Ishikawa (cell line): ENCODE measurements at regions not wholly inside any gene's neighbourhood (a gene's known extent, or its start where the extent isn't known, plus 50 kb on each side); places are given as distances from the start of the nearest gene placed in this dataset.

ENCODE experiments used
- CREB1 ChIP-seq: IDR thresholded peaks from 2 replicates; pipeline ENCODE4 v1.6.1; 2012; ENCODE audit warnings: low read depth
- RAD21 ChIP-seq: IDR thresholded peaks from 2 replicates; pipeline ENCODE4 v1.6.1; 2012; ENCODE audit warnings: low read depth

- TF ChIP-seq CREB1 (no peak), RAD21 (no peak)
These were observed 811.0 kb upstream of the GJE1 start for GRCh38 chr6:141321493-141322347.
